Omental fat pad (tissue), 3 donors: ENCODE measurements at regions not wholly inside any gene's neighbourhood (a gene's known extent, or its start where the extent isn't known, plus 50 kb on each side); places are given as distances from the start of the nearest gene placed in this dataset.

Experiments
- ATAC-seq: fragments of 150-250 bp; one replicate; pipeline ENCODE4 v1.9.1; 2016; ENCODE audit warnings: mild to moderate bottlenecking, moderate library complexity; ENCODE audit not compliant: low FRiP score
- DNase-seq: peaks from one replicate; pipeline ENCODE4 v3.0.0-alpha.2; 2019; ENCODE audit warnings: low spot score
- TF ChIP-seq, protein P1 (sequence below), 3 donors: fragments of 450-650 bp; IDR thresholded peaks; one replicate each; pipeline ENCODE4 v1.5.1; 2016 to 2017; ENCODE audit warnings: antibody characterized with exemption in 3 of 3, mild to moderate bottlenecking in 3 of 3, moderate library complexity in 2 of 3

DNA sequence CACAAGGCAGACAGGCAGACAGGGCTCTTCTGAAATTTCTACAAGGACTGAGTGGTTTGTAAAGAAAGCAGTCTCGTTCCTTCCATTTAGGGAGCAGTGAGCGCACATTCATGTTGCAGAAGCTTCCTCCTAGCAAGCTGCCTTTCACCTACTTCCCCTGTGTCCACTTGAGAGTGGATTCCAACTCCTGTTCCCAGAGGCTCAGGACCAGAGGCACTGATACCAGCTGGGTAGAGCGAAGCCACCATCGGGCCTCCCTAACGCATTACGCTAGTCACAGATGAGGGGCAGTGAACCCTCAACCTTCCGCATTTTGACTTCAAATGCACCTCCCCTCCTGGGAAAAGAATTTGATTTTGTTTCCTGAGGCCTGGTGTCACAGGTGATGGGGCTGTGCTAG, 215.8 kb downstream of the SIPA1L2 start:
- DNase-seq (no peak), ATAC-seq (no peak)
- TF ChIP-seq, protein P1, sequence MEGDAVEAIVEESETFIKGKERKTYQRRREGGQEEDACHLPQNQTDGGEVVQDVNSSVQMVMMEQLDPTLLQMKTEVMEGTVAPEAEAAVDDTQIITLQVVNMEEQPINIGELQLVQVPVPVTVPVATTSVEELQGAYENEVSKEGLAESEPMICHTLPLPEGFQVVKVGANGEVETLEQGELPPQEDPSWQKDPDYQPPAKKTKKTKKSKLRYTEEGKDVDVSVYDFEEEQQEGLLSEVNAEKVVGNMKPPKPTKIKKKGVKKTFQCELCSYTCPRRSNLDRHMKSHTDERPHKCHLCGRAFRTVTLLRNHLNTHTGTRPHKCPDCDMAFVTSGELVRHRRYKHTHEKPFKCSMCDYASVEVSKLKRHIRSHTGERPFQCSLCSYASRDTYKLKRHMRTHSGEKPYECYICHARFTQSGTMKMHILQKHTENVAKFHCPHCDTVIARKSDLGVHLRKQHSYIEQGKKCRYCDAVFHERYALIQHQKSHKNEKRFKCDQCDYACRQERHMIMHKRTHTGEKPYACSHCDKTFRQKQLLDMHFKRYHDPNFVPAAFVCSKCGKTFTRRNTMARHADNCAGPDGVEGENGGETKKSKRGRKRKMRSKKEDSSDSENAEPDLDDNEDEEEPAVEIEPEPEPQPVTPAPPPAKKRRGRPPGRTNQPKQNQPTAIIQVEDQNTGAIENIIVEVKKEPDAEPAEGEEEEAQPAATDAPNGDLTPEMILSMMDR (IDR thresholded peaks at IDR 0.05) = no peak

DNA sequence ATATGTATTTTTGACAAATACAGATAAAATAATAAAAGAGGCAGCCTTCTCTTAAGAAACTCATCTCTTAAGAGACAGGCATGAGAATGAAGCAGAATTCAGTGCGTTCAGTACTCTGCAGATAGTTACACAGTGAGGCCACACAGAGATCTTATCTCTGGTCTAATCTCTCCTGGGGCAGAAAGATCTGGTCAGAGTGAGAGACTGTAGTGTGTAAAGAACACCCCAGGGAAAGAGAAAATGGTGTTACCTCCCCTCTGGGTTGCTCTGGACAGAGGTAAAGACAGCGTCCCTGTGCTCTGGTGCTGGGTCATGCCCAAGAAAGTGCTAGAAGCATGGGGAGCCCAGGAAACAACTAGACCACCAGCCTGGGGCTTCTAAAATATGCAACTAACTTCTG, 216.3 kb downstream of the SIPA1L2 start:
- DNase-seq = no peak
- no peak for ATAC-seq
- TF ChIP-seq, protein P1 (IDR thresholded peaks at IDR 0.05) = no peak

DNA sequence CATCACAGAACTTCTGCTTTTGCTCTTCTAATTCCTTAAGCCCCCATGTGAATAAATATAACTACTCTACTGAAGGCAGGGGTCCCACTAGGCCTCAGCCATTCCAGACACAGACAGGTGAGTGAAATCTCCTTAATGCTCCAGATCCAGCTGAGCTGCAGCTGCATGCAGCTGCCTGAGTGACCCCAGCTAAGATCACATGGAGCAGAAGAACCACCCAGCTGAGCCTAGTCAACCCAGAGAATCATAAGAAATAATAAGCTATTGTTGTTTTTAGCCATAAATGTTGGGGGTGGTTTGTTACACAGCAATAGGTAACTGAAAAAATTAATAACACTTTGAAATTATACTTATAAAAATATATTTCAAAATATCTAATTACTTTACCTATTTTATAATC, 220.3 kb downstream of the SIPA1L2 start:
- TF ChIP-seq, protein P1 (IDR thresholded peaks at IDR 0.05) = no peak
- ATAC-seq (no peak), DNase-seq (no peak)

DNA sequence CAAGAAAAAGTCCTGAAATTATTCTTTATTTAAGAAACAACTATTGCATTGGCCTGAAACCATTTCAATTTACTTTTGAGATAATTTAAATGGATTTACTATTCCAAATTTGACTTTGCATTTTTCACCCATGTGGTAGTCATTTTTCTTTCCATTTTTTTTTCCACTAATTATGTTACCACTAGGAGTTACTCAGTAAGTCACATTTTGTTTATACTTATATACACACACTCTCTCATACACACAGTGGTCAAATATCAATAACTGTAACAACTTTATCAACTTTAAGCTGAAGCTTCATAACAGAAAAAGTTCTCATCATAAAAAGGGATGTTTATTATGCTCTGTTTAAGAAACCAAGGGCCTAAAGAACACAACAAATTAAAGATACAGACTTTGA, 222.8 kb downstream of the SIPA1L2 start:
- TF ChIP-seq, protein P1 (IDR thresholded peaks at IDR 0.05) = no peak
- DNase-seq = no peak
- no peak for ATAC-seq

DNA sequence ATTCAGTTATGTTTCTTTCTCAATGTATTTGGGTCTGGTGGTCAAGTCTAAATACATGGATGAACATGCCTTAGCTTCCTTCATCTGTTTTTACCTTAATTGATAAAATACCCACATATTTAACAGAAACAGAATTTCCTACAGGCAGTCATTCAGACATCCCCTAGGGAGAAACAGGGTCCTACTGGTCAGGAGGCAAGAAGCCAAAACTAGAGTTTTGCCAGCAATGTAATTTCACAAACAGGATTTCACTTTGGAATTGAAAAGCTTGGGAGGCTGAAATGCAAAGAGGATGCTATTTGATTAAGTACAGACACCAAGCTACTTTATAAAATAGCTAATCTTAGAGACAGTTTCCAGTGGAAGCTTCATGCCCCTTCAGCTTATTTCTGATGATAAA, 224.2 kb downstream of the SIPA1L2 start:
- ATAC-seq (no peak), DNase-seq (no peak)
- TF ChIP-seq, protein P1 (IDR thresholded peaks at IDR 0.05) = no peak

DNA sequence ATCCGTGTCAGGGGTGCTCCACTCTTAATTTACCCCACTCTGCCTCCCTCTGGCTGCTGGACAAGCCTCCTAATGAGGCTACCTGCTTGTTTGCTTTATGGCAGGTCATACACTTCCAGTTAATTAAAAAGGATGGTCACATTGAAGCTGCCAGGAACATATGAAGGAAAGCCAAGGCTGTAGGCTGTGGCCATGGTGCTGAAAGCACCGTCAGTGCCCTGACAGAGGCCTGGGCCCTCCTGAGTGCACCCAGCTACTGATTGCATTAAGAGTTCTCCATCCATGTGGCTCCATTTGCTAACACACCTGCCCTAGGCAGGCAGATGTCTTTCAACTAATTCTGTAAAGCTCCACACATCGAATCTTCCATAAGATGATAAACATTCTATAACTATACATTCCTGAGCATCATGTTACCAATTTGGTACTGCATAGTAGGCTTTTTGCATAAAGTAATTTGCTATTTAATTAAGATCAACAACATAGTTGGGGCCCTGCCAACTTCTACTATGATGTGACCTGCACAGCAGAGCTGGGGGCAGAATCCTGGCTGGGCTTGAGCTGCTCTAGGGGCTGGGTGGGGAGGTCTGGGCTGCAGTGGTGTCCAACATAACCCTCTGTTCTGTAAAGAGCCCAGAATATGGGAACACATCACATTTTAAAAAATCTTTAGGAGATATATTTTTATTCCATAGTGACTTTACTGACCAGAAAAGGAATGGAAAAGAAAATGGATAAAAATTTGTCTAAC, 224.8 kb downstream of the SIPA1L2 start:
- no peak for ATAC-seq
- no peak for DNase-seq
- TF ChIP-seq, protein P1 (IDR thresholded peaks at IDR 0.05) = no peak

DNA sequence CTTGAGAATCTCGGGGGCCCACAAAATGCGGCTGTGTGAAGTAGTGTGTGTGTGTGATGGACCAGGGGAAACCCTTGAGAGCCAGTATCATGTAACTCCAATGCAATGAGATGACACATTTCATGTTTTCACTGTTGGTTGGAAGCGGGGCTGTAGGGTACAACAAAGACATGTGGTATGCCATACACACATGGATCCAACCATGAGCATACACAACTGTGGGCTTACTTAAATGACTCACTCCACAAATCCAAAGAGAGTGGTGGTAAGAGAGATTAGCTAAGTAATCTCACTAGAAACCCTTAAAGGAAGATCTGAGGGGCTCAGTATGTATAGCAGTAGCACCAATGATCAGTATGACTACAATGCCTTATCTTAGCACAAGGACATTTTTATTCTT, 225.7 kb downstream of the SIPA1L2 start:
- ATAC-seq = no peak
- TF ChIP-seq, protein P1 (IDR thresholded peaks at IDR 0.05) = no peak
- DNase-seq = no peak
